AG09309 (cell line): ENCODE measurements at regions not wholly inside any gene's neighbourhood (a gene's known extent, or its start where the extent isn't known, plus 50 kb on each side); places are given as distances from the start of the nearest gene placed in this dataset.
A peak's percentile ranks its signal among the peaks of the same experiment; 100 is the strongest.

Experiments used
- DNase-seq: peaks from one replicate; pipeline ENCODE4 v3.0.0-alpha.2; 2010; ENCODE audit warnings: low read depth
- H3K4me3 ChIP-seq: 2 replicates; pipeline ENCODE4 v1.5.1; 2011; ENCODE audit warnings: mild to moderate bottlenecking, low read depth, low read length, moderate library complexity; ENCODE audit not compliant: control insufficient read depth
- TF ChIP-seq, protein P1 (sequence below): IDR thresholded peaks from 2 replicates; pipeline ENCODE4 v1.5.1; 2011; ENCODE audit warnings: mild to moderate bottlenecking, low read depth, low read length, inconsistent platforms; ENCODE audit not compliant: insufficient read depth, control insufficient read depth; ENCODE audit errors: missing control alignments

- H3K4me3 ChIP-seq: no peak overlapping the region
- TF ChIP-seq, protein P1, sequence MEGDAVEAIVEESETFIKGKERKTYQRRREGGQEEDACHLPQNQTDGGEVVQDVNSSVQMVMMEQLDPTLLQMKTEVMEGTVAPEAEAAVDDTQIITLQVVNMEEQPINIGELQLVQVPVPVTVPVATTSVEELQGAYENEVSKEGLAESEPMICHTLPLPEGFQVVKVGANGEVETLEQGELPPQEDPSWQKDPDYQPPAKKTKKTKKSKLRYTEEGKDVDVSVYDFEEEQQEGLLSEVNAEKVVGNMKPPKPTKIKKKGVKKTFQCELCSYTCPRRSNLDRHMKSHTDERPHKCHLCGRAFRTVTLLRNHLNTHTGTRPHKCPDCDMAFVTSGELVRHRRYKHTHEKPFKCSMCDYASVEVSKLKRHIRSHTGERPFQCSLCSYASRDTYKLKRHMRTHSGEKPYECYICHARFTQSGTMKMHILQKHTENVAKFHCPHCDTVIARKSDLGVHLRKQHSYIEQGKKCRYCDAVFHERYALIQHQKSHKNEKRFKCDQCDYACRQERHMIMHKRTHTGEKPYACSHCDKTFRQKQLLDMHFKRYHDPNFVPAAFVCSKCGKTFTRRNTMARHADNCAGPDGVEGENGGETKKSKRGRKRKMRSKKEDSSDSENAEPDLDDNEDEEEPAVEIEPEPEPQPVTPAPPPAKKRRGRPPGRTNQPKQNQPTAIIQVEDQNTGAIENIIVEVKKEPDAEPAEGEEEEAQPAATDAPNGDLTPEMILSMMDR: no peak
- DNase-seq: no peak
These were observed 84.7 kb downstream of the LINGO1 start for GRCh38 chr15:77547801-77548588.

DNA sequence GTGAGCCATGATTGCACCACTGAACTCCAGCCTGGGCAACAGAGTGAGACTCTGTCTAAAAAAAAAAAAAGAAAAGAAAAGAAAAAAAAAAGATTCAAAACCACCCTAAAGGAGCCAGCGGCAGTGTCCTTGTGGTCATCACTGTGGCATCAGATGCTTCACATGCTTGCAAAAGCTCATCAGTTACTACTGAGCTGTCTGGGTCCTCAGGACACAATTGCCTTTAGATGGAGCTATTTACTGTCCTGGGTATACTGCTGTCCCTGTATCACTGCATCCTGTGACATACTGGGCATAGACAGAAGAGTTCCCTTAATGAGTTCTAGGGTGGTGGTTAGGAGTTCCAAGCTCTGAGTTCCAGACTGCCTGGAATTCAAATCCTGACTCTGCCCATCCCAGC lies 85.8 kb downstream of the LINGO1 start:
- H3K4me3 ChIP-seq: no peak overlapping the region
- no peak for DNase-seq
- TF ChIP-seq, protein P1: no peak

DNA sequence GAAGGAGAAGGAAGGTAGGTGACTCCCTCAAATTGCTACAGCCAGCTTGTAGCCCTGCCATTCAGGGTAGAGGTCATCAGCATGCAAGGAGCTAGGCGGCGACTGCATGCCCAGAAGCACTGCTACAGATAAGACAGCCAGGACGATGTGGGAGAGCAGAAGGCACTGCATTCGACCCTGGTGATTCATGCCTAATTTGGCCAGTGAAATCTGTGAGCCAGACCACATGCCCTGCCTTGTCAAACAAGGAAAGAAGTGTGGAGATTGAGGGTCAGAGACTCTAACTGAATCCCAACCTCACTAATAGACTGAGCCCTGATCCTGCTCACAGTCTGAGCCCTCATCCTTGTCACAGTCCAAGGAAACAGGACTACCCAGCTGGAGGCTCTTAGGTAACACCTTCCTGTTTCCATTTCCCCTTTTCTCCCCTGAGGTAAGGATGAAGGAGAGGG lies 86.6 kb downstream of the LINGO1 start:
- DNase-seq: peak; percentile 51
- no peak overlapping the region for H3K4me3 ChIP-seq
- TF ChIP-seq, protein P1: no peak

- H3K4me3 ChIP-seq: no peak overlapping the region
- no peak for DNase-seq
- TF ChIP-seq, protein P1: no peak
These were observed 87.7 kb downstream of the LINGO1 start for GRCh38 chr15:77545058-77545457.

- no peak overlapping the region for H3K4me3 ChIP-seq
- DNase-seq: no peak
- TF ChIP-seq, protein P1: no peak
These were observed 88.5 kb downstream of the LINGO1 start for GRCh38 chr15:77544162-77544561.

DNA sequence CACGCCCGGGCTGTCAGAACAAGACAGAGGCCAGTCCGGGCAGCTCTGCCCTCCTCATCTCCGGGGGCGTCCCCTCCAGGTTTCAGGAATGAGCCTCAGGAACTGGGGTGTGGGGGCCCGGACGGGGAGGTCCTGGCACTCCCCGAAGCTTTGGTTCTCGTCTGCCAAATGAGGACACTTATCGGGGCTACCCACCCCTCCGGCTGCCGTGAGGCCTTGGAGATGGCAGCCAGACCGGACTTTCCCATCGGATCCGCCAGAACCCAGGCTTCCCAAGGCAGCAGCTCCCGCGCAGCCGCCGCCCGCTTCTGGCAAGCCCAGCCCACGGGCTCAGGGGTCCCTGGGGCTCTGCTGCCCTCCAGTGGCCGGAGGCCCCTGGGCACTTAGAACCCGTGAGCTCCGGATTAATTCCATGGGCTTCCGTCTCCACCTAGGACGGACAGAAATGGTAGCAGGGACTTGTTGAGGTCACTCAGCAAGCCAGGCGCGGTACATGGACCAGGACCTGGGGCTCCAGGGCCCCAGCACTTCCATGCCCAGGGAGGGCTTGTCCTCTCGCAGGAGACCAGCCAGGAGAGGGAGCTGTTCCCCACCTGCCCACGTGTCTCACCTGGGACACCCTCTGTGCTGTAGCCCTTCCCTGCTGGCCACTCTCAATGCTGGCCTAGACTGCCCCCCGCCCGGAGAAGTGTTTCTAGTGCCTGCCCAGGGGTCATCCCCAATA lies 89.4 kb downstream of the LINGO1 start:
- peak; percentile 46 for DNase-seq
- peak overlapping the region; percentile 34 for H3K4me3 ChIP-seq
- TF ChIP-seq, protein P1: peak; percentile 99
